ENCODE measurements at regions not wholly inside any gene's neighbourhood (a gene's known extent, or its start where the extent isn't known, plus 50 kb on each side); places are given as distances from the start of the nearest gene placed in this dataset.

- 71 to 84% methylated on average over 5 to 6 of the region's 6 CpGs for WGBS, 2 donors
- intact Hi-C loops (cut with DNase I): no loop called here
- Histone ChIP-seq H3K27me3 (peaks cover 0 to 11% (median 0%) of the 10 kb centered on the region in 4 donors), H3K9me3 (no peaks in the 10 kb centered on the region), H3K4me3 (no peak overlapping the region), H3K27ac (no peak overlapping the region), H3K36me3 (no peaks in the 10 kb centered on the region), H3K4me1 (no peaks in the 10 kb centered on the region)
- no peak for DNase-seq
- no peak for TF ChIP-seq CTCF (IDR thresholded peaks at IDR 0.05)
- no peak for TF ChIP-seq POLR2A (IDR thresholded peaks at IDR 0.05)
Measured at GRCh38 chr6:82568290-82568993, 204.8 kb downstream of the TPBG start.

- Histone ChIP-seq H3K36me3 (no peaks in the 10 kb centered on the region), H3K9me3 (no peaks in the 10 kb centered on the region), H3K27me3 (peaks cover 0 to 11% (median 0%) of the 10 kb centered on the region in 4 donors), H3K4me1 (no peaks in the 10 kb centered on the region), H3K27ac (no peak overlapping the region), H3K4me3 (no peak overlapping the region)
- WGBS, 2 donors: 87 to 95% methylated on average over 1 of the region's 1 CpG
- intact Hi-C loops (cut with DNase I): no loop called here
- no peak for TF ChIP-seq POLR2A (IDR thresholded peaks at IDR 0.05)
- TF ChIP-seq CTCF (IDR thresholded peaks at IDR 0.05): no peak
- DNase-seq: no peak
Measured at GRCh38 chr6:82569022-82569421, 205.4 kb downstream of the TPBG start.

GRCh38 chr6:82570083-82570482 is 206.5 kb downstream of the TPBG start:
- H3K36me3 ChIP-seq: no peaks in the 10 kb centered on the region
- DNase-seq: no peak
- intact Hi-C loops (cut with DNase I): no loop called here
- H3K9me3 ChIP-seq: no peaks in the 10 kb centered on the region
- 46 to 68% methylated on average over 3 of the region's 3 CpGs for WGBS, 2 donors
- H3K27ac ChIP-seq: no peak overlapping the region
- H3K27me3 ChIP-seq: peaks cover 0 to 14% (median 0%) of the 10 kb centered on the region in 4 donors
- no peak overlapping the region for H3K4me3 ChIP-seq
- no peaks in the 10 kb centered on the region for H3K4me1 ChIP-seq
- no peak for TF ChIP-seq CTCF (IDR thresholded peaks at IDR 0.05)
- TF ChIP-seq POLR2A (IDR thresholded peaks at IDR 0.05): no peak

- no peak for DNase-seq
- TF ChIP-seq CTCF (IDR thresholded peaks at IDR 0.05): no peak
- TF ChIP-seq POLR2A (IDR thresholded peaks at IDR 0.05): no peak
- H3K9me3 ChIP-seq: peaks cover 0 to 8% (median 4%) of the 10 kb centered on the region in 3 donors
- H3K4me1 ChIP-seq: no peaks in the 10 kb centered on the region
- H3K27me3 ChIP-seq: peaks cover 0 to 14% (median 0%) of the 10 kb centered on the region in 4 donors
- no peaks in the 10 kb centered on the region for H3K36me3 ChIP-seq
- intact Hi-C loops (cut with DNase I): no loop called here
- WGBS, 2 donors: 66 to 73% methylated on average over 2 of the region's 2 CpGs
- no peak overlapping the region for H3K27ac ChIP-seq
- H3K4me3 ChIP-seq: no peak overlapping the region
Measured at GRCh38 chr6:82571455-82571854, 207.8 kb downstream of the TPBG start.

- DNase-seq: no peak
- intact Hi-C loops (cut with DNase I): no loop called here
- Histone ChIP-seq H3K4me3 (no peak overlapping the region), H3K27me3 (peaks cover 0 to 10% (median 0%) of the 10 kb centered on the region in 4 donors), H3K9me3 (peaks cover 0 to 9% (median 4%) of the 10 kb centered on the region in 3 donors), H3K4me1 (no peaks in the 10 kb centered on the region), H3K27ac (no peak overlapping the region), H3K36me3 (no peaks in the 10 kb centered on the region)
- TF ChIP-seq POLR2A (IDR thresholded peaks at IDR 0.05) (no peak), CTCF (IDR thresholded peaks at IDR 0.05) (no peak)
- WGBS, 2 donors: 43 to 54% methylated on average over 3 of the region's 3 CpGs
Measured at GRCh38 chr6:82573254-82573972, 209.8 kb downstream of the TPBG start.

All from esophagus squamous epithelium (tissue), 5 donors.